SK-N-SH treated with all-trans-retinoic acid at 6 μM for 48 hours (cell line): ENCODE measurements at regions not wholly inside any gene's neighbourhood (a gene's known extent, or its start where the extent isn't known, plus 50 kb on each side); places are given as distances from the start of the nearest gene placed in this dataset.

Experiments
- RARB ChIP-seq: fragments of 250-450 bp; sonication (Bioruptor Pico); IDR thresholded peaks from 2 replicates; pipeline ENCODE4 v1.8.0; 2021; ENCODE audit warnings: mild to moderate bottlenecking, moderate library complexity
- TCF4 ChIP-seq: fragments of 250-450 bp; sonication (Bioruptor Pico); IDR thresholded peaks from 2 replicates; pipeline ENCODE4 v1.8.0; 2021; ENCODE audit warnings: mild to moderate bottlenecking, moderate library complexity, borderline replicate concordance
- TF ChIP-seq, protein P1 (sequence below): fragments of 250-450 bp; sonication (Bioruptor Pico); IDR thresholded peaks from 2 replicates; pipeline ENCODE4 v1.8.0; 2020; ENCODE audit warnings: mild to moderate bottlenecking, moderate library complexity, borderline replicate concordance
- TF ChIP-seq, protein P2 (sequence below): fragments of 250-450 bp; sonication (Bioruptor Pico); IDR thresholded peaks from 2 replicates; pipeline ENCODE4 v1.5.1; 2020; ENCODE audit warnings: low read depth, mild to moderate bottlenecking, moderate library complexity

DNA sequence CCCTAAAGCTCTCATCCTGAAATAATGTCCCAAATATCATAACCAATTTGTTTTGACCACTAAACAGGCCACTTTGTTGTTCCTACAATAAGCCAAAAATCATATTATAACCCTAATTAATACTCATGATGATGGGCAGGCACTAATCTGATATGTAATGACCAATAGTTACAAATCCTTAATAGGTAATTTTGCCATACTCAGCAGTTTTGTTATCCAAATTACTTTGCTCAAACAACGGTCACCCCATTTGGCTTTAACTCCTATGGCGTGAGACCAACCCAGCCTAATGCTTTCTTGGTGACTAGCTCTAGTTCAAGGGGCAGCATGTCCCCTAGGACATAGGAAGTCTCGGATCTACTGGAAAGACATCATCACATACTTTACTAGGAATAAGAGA is 123.2 kb upstream of the ID4 start:
- TF ChIP-seq, protein P1, sequence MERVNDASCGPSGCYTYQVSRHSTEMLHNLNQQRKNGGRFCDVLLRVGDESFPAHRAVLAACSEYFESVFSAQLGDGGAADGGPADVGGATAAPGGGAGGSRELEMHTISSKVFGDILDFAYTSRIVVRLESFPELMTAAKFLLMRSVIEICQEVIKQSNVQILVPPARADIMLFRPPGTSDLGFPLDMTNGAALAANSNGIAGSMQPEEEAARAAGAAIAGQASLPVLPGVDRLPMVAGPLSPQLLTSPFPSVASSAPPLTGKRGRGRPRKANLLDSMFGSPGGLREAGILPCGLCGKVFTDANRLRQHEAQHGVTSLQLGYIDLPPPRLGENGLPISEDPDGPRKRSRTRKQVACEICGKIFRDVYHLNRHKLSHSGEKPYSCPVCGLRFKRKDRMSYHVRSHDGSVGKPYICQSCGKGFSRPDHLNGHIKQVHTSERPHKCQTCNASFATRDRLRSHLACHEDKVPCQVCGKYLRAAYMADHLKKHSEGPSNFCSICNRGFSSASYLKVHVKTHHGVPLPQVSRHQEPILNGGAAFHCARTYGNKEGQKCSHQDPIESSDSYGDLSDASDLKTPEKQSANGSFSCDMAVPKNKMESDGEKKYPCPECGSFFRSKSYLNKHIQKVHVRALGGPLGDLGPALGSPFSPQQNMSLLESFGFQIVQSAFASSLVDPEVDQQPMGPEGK (CRISPR knock-in tag): no peak
- TF ChIP-seq TCF4: no peak
- TF ChIP-seq RARB (CRISPR knock-in tag): no peak
- TF ChIP-seq, protein P2, sequence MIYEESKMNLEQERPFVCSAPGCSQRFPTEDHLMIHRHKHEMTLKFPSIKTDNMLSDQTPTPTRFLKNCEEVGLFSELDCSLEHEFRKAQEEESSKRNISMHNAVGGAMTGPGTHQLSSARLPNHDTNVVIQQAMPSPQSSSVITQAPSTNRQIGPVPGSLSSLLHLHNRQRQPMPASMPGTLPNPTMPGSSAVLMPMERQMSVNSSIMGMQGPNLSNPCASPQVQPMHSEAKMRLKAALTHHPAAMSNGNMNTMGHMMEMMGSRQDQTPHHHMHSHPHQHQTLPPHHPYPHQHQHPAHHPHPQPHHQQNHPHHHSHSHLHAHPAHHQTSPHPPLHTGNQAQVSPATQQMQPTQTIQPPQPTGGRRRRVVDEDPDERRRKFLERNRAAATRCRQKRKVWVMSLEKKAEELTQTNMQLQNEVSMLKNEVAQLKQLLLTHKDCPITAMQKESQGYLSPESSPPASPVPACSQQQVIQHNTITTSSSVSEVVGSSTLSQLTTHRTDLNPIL (CRISPR knock-in tag): no peak
